HFFc6 (cell line): ENCODE measurements at regions not wholly inside any gene's neighbourhood (a gene's known extent, or its start where the extent isn't known, plus 50 kb on each side); places are given as distances from the start of the nearest gene placed in this dataset.

Experiments used
- DNase-seq: peaks from one replicate; pipeline ENCODE4 v3.0.0-alpha.2; 2018
- H3K27ac Mint-ChIP-seq: 2 replicates; pipeline ENCODE4 v1.8.0; 2020; ENCODE audit warnings: mild to moderate bottlenecking, mixed read lengths
- H3K27me3 Mint-ChIP-seq: 2 replicates; pipeline ENCODE4 v1.8.0; 2021; ENCODE audit warnings: mild to moderate bottlenecking, moderate library complexity, mixed read lengths; ENCODE audit not compliant: insufficient read depth
- H3K36me3 Mint-ChIP-seq: 2 replicates; pipeline ENCODE4 v1.8.0; 2021; ENCODE audit warnings: low read depth, mixed read lengths
- H3K4me1 Mint-ChIP-seq: 2 replicates; pipeline ENCODE4 v1.8.0; 2020; ENCODE audit warnings: low read depth, mixed read lengths
- H3K4me3 Mint-ChIP-seq: 2 replicates; pipeline ENCODE4 v1.8.0; 2020; ENCODE audit warnings: mild to moderate bottlenecking, moderate library complexity, mixed read lengths
- H3K9me3 Mint-ChIP-seq: 2 replicates; pipeline ENCODE4 v1.8.0; 2020; ENCODE audit warnings: mild to moderate bottlenecking, mixed read lengths
- TF ChIP-seq, protein P1 (sequence below): fragments of 200-600 bp; sonication (generic); IDR thresholded peaks from 2 replicates; pipeline ENCODE4 v1.5.0; 2021; ENCODE audit warnings: antibody characterized with exemption, mild to moderate bottlenecking

DNA sequence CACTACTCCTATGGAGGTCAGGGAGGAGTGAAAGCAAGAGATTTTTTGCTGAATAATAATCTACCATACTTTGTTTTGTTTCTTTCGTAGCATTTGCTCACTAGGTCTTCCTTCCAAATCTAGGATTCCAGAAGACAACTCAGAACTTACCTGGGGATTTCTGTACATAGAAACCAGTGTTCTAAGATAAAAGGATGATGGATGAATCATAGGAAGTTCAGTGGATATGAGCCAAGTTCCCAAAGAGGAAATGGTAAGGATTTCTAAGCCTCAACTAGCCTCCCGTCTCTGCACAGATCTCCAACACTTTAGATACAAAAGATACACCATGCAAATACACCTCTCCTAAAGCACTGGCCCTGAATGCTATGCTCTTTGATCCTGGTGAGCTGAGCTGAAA lies 283.9 kb downstream of the TAFA4 start:
- no peak for DNase-seq
- no peaks in the 10 kb centered on the region for H3K27me3 Mint-ChIP-seq
- no peaks in the 10 kb centered on the region for H3K36me3 Mint-ChIP-seq
- TF ChIP-seq, protein P1, sequence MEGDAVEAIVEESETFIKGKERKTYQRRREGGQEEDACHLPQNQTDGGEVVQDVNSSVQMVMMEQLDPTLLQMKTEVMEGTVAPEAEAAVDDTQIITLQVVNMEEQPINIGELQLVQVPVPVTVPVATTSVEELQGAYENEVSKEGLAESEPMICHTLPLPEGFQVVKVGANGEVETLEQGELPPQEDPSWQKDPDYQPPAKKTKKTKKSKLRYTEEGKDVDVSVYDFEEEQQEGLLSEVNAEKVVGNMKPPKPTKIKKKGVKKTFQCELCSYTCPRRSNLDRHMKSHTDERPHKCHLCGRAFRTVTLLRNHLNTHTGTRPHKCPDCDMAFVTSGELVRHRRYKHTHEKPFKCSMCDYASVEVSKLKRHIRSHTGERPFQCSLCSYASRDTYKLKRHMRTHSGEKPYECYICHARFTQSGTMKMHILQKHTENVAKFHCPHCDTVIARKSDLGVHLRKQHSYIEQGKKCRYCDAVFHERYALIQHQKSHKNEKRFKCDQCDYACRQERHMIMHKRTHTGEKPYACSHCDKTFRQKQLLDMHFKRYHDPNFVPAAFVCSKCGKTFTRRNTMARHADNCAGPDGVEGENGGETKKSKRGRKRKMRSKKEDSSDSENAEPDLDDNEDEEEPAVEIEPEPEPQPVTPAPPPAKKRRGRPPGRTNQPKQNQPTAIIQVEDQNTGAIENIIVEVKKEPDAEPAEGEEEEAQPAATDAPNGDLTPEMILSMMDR: no peak
- H3K4me3 Mint-ChIP-seq: no peak overlapping the region
- no peaks in the 10 kb centered on the region for H3K4me1 Mint-ChIP-seq
- H3K27ac Mint-ChIP-seq: no peak overlapping the region
- H3K9me3 Mint-ChIP-seq: peaks cover 36% of the 10 kb centered on the region

- no peaks in the 10 kb centered on the region for H3K4me1 Mint-ChIP-seq
- H3K36me3 Mint-ChIP-seq: no peaks in the 10 kb centered on the region
- peaks cover 29% of the 10 kb centered on the region for H3K9me3 Mint-ChIP-seq
- TF ChIP-seq, protein P1: no peak
- no peak overlapping the region for H3K4me3 Mint-ChIP-seq
- H3K27ac Mint-ChIP-seq: no peak overlapping the region
- no peak for DNase-seq
- no peaks in the 10 kb centered on the region; the same call in 1 of the 2 replicates for H3K27me3 Mint-ChIP-seq
These were observed 300.3 kb downstream of the TAFA4 start for GRCh38 chr3:68631850-68632545.

GRCh38 chr3:68620211-68620610 lies 312.1 kb downstream of the TAFA4 start:
- Mint-ChIP-seq H3K27me3 (no peaks in the 10 kb centered on the region), H3K9me3 (peaks cover 32% of the 10 kb centered on the region), H3K4me1 (no peaks in the 10 kb centered on the region), H3K4me3 (no peak overlapping the region), H3K27ac (no peak overlapping the region), H3K36me3 (no peaks in the 10 kb centered on the region)
- DNase-seq: no peak
- TF ChIP-seq, protein P1: no peak

GRCh38 chr3:68614087-68614486 lies 318.3 kb downstream of the TAFA4 start:
- TF ChIP-seq, protein P1: no peak
- no peak overlapping the region for H3K4me3 Mint-ChIP-seq
- no peak overlapping the region for H3K27ac Mint-ChIP-seq
- H3K4me1 Mint-ChIP-seq: no peaks in the 10 kb centered on the region
- H3K9me3 Mint-ChIP-seq: peaks cover 46% of the 10 kb centered on the region
- peaks cover 7% of the 10 kb centered on the region for H3K36me3 Mint-ChIP-seq
- H3K27me3 Mint-ChIP-seq: no peaks in the 10 kb centered on the region; the same call in 1 of the 2 replicates
- DNase-seq: no peak

- Mint-ChIP-seq H3K4me3 (no peak overlapping the region), H3K9me3 (peaks cover 39% of the 10 kb centered on the region), H3K4me1 (no peaks in the 10 kb centered on the region), H3K36me3 (peaks cover 7% of the 10 kb centered on the region; the same call in 1 of the 2 replicates), H3K27me3 (no peaks in the 10 kb centered on the region), H3K27ac (no peak overlapping the region)
- TF ChIP-seq, protein P1: no peak
- DNase-seq: no peak
These were observed 361.0 kb downstream of the TAFA4 start for GRCh38 chr3:68571321-68571720.
